OCI-LY1 (cell line): ENCODE measurements at regions not wholly inside any gene's neighbourhood (a gene's known extent, or its start where the extent isn't known, plus 50 kb on each side); places are given as distances from the start of the nearest gene placed in this dataset.

Source experiments
- H2AFZ ChIP-seq: fragments of 200-600 bp; sonication (generic), shearing (Covaris generic); 2 replicates; pipeline ENCODE4 v1.6.0; 2014; ENCODE audit warnings: antibody characterized with exemption, mild to moderate bottlenecking, low read length
- H3F3A ChIP-seq: fragments of 200-600 bp; sonication (generic), shearing (Covaris generic); 2 replicates; pipeline ENCODE4 v1.6.0; 2014; ENCODE audit warnings: mild to moderate bottlenecking, antibody characterized with exemption, low read length, moderate library complexity; ENCODE audit not compliant: insufficient read depth
- H3K27ac ChIP-seq: fragments of 200-600 bp; sonication (generic); 2 replicates; pipeline ENCODE4 v1.5.1; 2014; ENCODE audit warnings: low read length, mixed run types, mild to moderate bottlenecking, low read depth; ENCODE audit not compliant: poor library complexity, severe bottlenecking
- H3K27me3 ChIP-seq: fragments of 200-600 bp; sonication (generic); 2 replicates; pipeline ENCODE4 v1.6.0; 2014; ENCODE audit warnings: antibody characterized with exemption, mild to moderate bottlenecking, low read length, moderate library complexity; ENCODE audit not compliant: insufficient read depth
- H3K36me3 ChIP-seq: fragments of 200-600 bp; sonication (generic); 2 replicates; pipeline ENCODE4 v1.6.1; 2014; ENCODE audit warnings: mild to moderate bottlenecking, antibody characterized with exemption, low read length, moderate library complexity, mixed read lengths; ENCODE audit not compliant: insufficient read depth
- H3K4me1 ChIP-seq: fragments of 200-600 bp; sonication (generic); 2 replicates; pipeline ENCODE4 v1.5.1; 2014; ENCODE audit warnings: mild to moderate bottlenecking, low read length, moderate library complexity; ENCODE audit not compliant: insufficient read depth, severe bottlenecking
- H3K4me2 ChIP-seq: fragments of 200-600 bp; sonication (generic), shearing (Covaris generic); 2 replicates; pipeline ENCODE4 v1.6.1; 2014; ENCODE audit warnings: low read length
- H3K4me3 ChIP-seq: fragments of 200-600 bp; sonication (generic); 2 replicates; pipeline ENCODE4 v1.5.1; 2014; ENCODE audit warnings: low read length, low read depth, mild to moderate bottlenecking, mixed read lengths; ENCODE audit not compliant: poor library complexity, severe bottlenecking
- H3K79me2 ChIP-seq: fragments of 200-600 bp; shearing (Covaris generic); 2 replicates; pipeline ENCODE4 v1.6.1; 2016; ENCODE audit warnings: mixed run types, low read length, mixed read lengths; ENCODE audit not compliant: insufficient read depth
- H3K9ac ChIP-seq: fragments of 200-600 bp; sonication (generic), shearing (Covaris generic); 2 replicates; pipeline ENCODE4 v1.6.1; 2014; ENCODE audit warnings: mild to moderate bottlenecking, low read length, mixed read lengths
- H3K9me2 ChIP-seq: fragments of 200-600 bp; sonication (generic), shearing (Covaris generic); 2 replicates; pipeline ENCODE4 v1.6.1; 2014; ENCODE audit warnings: low read depth, mild to moderate bottlenecking, low read length, mixed read lengths
- H3K9me3 ChIP-seq: fragments of 200-600 bp; shearing (Covaris generic); 2 replicates; pipeline ENCODE4 v1.6.1; 2014; ENCODE audit warnings: low read length, mixed read lengths
- H4K20me1 ChIP-seq: fragments of 200-600 bp; sonication (generic), shearing (Covaris generic); 2 replicates; pipeline ENCODE4 v1.6.0; 2016; ENCODE audit warnings: mild to moderate bottlenecking, low read length; ENCODE audit not compliant: insufficient read depth
- CTCF ChIP-seq: fragments of 200-600 bp; sonication (generic), shearing (Covaris generic); IDR thresholded peaks from 2 replicates; pipeline ENCODE4 v1.5.1; 2017; ENCODE audit warnings: mild to moderate bottlenecking, antibody characterized with exemption, low read length, moderate library complexity, mixed read lengths
- EZH2 ChIP-seq: fragments of 200-600 bp; sonication (generic), shearing (Covaris generic); IDR thresholded peaks from 2 replicates; pipeline ENCODE4 v1.8.0; 2017; ENCODE audit warnings: borderline replicate concordance, mixed run types, mild to moderate bottlenecking, antibody characterized with exemption, low read length, moderate library complexity, mixed read lengths

GRCh38 chr4:188409851-188410250, 270.6 kb downstream of the TRIML1 start:
- TF ChIP-seq EZH2 (no peak), CTCF (no peak)
- Histone ChIP-seq H2AFZ (no peak overlapping the region), H3K79me2 (no peaks in the 10 kb centered on the region), H3K4me2 (no peak overlapping the region), H3K9me3 (no peaks in the 10 kb centered on the region), H3F3A (no peaks in the 10 kb centered on the region), H3K9me2 (no peaks in the 10 kb centered on the region), H4K20me1 (no peaks in the 10 kb centered on the region), H3K4me3 (no peak overlapping the region), H3K9ac (no peak overlapping the region), H3K27me3 (no peaks in the 10 kb centered on the region), H3K4me1 (no peaks in the 10 kb centered on the region), H3K36me3 (no peaks in the 10 kb centered on the region), H3K27ac (no peak overlapping the region)

GRCh38 chr4:188411805-188412204, 272.6 kb downstream of the TRIML1 start:
- H3K79me2 ChIP-seq: no peaks in the 10 kb centered on the region
- H3K4me2 ChIP-seq: no peak overlapping the region
- no peaks in the 10 kb centered on the region for H3K27me3 ChIP-seq
- H3K27ac ChIP-seq: no peak overlapping the region
- H3K4me3 ChIP-seq: no peak overlapping the region
- H4K20me1 ChIP-seq: no peaks in the 10 kb centered on the region
- H3K36me3 ChIP-seq: no peaks in the 10 kb centered on the region
- no peak overlapping the region for H3K9ac ChIP-seq
- H3K4me1 ChIP-seq: no peaks in the 10 kb centered on the region
- TF ChIP-seq CTCF (no peak), EZH2 (no peak)
- H3K9me2 ChIP-seq: no peaks in the 10 kb centered on the region
- H3K9me3 ChIP-seq: no peaks in the 10 kb centered on the region
- H2AFZ ChIP-seq: no peak overlapping the region
- H3F3A ChIP-seq: no peaks in the 10 kb centered on the region

- H3K9ac ChIP-seq: no peak overlapping the region
- no peaks in the 10 kb centered on the region for H3K9me2 ChIP-seq
- H3K27ac ChIP-seq: no peak overlapping the region
- no peak overlapping the region for H3K4me3 ChIP-seq
- H3K4me1 ChIP-seq: no peaks in the 10 kb centered on the region
- H3F3A ChIP-seq: no peaks in the 10 kb centered on the region
- TF ChIP-seq EZH2 (no peak), CTCF (no peak)
- H3K9me3 ChIP-seq: no peaks in the 10 kb centered on the region
- no peak overlapping the region for H3K4me2 ChIP-seq
- H3K36me3 ChIP-seq: no peaks in the 10 kb centered on the region
- H2AFZ ChIP-seq: no peak overlapping the region
- no peaks in the 10 kb centered on the region for H4K20me1 ChIP-seq
- H3K27me3 ChIP-seq: no peaks in the 10 kb centered on the region
- H3K79me2 ChIP-seq: no peaks in the 10 kb centered on the region
These were observed 273.3 kb downstream of the TRIML1 start for GRCh38 chr4:188412499-188412898.
